ENCODE measurements at regions not wholly inside any gene's neighbourhood (a gene's known extent, or its start where the extent isn't known, plus 50 kb on each side); places are given as distances from the start of the nearest gene placed in this dataset.

- H3K9me3 Mint-ChIP-seq (ENCODE audit: low read depth) = peaks cover 46% of the 10 kb centered on the region
- H3K4me3 Mint-ChIP-seq (ENCODE audit: unreplicated experiment) = no peak overlapping the region
- no peak overlapping the region for H3K27ac Mint-ChIP-seq (ENCODE audit: unreplicated experiment)
- TF ChIP-seq, protein P1, sequence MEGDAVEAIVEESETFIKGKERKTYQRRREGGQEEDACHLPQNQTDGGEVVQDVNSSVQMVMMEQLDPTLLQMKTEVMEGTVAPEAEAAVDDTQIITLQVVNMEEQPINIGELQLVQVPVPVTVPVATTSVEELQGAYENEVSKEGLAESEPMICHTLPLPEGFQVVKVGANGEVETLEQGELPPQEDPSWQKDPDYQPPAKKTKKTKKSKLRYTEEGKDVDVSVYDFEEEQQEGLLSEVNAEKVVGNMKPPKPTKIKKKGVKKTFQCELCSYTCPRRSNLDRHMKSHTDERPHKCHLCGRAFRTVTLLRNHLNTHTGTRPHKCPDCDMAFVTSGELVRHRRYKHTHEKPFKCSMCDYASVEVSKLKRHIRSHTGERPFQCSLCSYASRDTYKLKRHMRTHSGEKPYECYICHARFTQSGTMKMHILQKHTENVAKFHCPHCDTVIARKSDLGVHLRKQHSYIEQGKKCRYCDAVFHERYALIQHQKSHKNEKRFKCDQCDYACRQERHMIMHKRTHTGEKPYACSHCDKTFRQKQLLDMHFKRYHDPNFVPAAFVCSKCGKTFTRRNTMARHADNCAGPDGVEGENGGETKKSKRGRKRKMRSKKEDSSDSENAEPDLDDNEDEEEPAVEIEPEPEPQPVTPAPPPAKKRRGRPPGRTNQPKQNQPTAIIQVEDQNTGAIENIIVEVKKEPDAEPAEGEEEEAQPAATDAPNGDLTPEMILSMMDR (IDR thresholded peaks at IDR 0.05) = no peak
- H3K27me3 Mint-ChIP-seq (ENCODE audit: low read depth) = no peaks in the 10 kb centered on the region
- no peaks in the 10 kb centered on the region for H3K4me1 Mint-ChIP-seq (ENCODE audit: low read depth)
- no peak for DNase-seq (ENCODE audit: low spot score)
- peaks cover 2% of the 10 kb centered on the region for H3K36me3 Mint-ChIP-seq (ENCODE audit: low read depth)
Observed at GRCh38 chr14:66216763-66217162, 269.4 kb upstream of the CCDC196 start.

DNA sequence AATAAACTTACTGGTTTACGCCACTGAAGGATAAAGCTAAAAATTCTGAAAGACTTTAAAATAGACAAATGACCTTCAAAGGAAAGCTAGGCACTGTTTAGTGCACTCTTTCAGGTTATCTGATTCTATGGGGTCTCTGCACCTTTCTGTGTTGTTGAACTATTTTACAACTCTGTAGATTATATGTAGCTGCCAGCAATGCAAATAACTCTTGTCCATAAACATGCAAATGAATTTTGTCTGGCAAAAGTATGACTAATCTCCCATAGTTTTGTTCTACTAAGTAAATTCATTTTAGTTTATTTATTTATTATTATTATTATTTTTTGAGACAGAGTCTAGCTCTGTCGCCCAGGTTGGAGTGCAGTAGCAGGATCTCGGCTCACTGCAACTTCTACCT is 266.3 kb upstream of the CCDC196 start:
- Mint-ChIP-seq H3K4me3 (ENCODE audit: unreplicated experiment) (no peak overlapping the region), H3K4me1 (ENCODE audit: low read depth) (no peaks in the 10 kb centered on the region), H3K27ac (ENCODE audit: unreplicated experiment) (no peak overlapping the region), H3K27me3 (ENCODE audit: low read depth) (no peaks in the 10 kb centered on the region), H3K9me3 (ENCODE audit: low read depth) (peaks cover 37% of the 10 kb centered on the region), H3K36me3 (ENCODE audit: low read depth) (peaks cover 2% of the 10 kb centered on the region)
- DNase-seq (ENCODE audit: low spot score) = no peak
- TF ChIP-seq, protein P1 (IDR thresholded peaks at IDR 0.05) = no peak

DNA sequence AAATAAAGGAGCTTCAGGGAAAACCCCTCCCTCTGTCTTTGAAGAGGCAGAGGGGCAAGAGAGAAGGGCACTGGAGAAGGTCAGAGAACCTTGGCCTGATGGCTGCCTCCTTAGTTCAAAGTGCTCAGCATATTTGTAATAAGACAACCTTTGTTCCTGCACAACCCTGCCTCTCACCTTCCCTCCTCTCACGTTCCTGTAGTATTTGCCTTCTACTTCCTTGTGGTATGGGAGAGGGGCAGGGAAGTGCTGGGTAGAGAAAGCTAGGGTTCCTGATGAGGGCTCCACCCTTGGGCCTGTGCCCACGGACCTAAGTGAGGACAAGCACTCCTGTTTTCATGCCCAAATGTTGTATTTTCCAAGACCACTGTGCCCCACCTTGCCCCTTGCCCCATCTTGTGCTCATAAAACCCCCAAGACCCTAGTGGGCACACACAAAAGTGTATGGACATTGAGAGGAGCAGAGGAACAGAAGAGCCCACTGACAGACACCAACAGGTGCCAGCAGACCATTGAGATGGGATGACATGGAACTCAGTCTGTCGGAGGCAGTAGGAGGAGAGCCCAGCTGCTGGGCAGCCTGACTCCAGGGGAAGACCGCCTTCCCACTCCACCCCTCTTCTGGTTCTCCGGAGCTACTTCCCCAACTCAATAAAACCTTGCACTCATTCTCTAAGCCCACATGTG is 261.5 kb upstream of the CCDC196 start:
- Mint-ChIP-seq H3K4me1 (ENCODE audit: low read depth) (no peaks in the 10 kb centered on the region), H3K36me3 (ENCODE audit: low read depth) (no peaks in the 10 kb centered on the region), H3K27ac (ENCODE audit: unreplicated experiment) (no peak overlapping the region), H3K27me3 (ENCODE audit: low read depth) (no peaks in the 10 kb centered on the region), H3K9me3 (ENCODE audit: low read depth) (peaks cover 33% of the 10 kb centered on the region), H3K4me3 (ENCODE audit: unreplicated experiment) (no peak overlapping the region)
- DNase-seq (ENCODE audit: low spot score) = no peak
- TF ChIP-seq, protein P1 (IDR thresholded peaks at IDR 0.05) = no peak

- TF ChIP-seq, protein P1 (IDR thresholded peaks at IDR 0.05) = no peak
- Mint-ChIP-seq H3K27me3 (ENCODE audit: low read depth) (no peaks in the 10 kb centered on the region), H3K36me3 (ENCODE audit: low read depth) (no peaks in the 10 kb centered on the region), H3K9me3 (ENCODE audit: low read depth) (peaks cover 31% of the 10 kb centered on the region), H3K4me1 (ENCODE audit: low read depth) (no peaks in the 10 kb centered on the region), H3K27ac (ENCODE audit: unreplicated experiment) (no peak overlapping the region), H3K4me3 (ENCODE audit: unreplicated experiment) (no peak overlapping the region)
- no peak for DNase-seq (ENCODE audit: low spot score)
Observed at GRCh38 chr14:66225337-66225736, 260.8 kb upstream of the CCDC196 start.

- TF ChIP-seq, protein P1 (IDR thresholded peaks at IDR 0.05) = no peak
- DNase-seq (ENCODE audit: low spot score) = no peak
- Mint-ChIP-seq H3K27me3 (ENCODE audit: low read depth) (no peaks in the 10 kb centered on the region), H3K36me3 (ENCODE audit: low read depth) (no peaks in the 10 kb centered on the region), H3K9me3 (ENCODE audit: low read depth) (peaks cover 28% of the 10 kb centered on the region), H3K27ac (ENCODE audit: unreplicated experiment) (no peak overlapping the region), H3K4me3 (ENCODE audit: unreplicated experiment) (no peak overlapping the region), H3K4me1 (ENCODE audit: low read depth) (no peaks in the 10 kb centered on the region)
Observed at GRCh38 chr14:66228267-66228970, 257.8 kb upstream of the CCDC196 start.

All from chondrocyte (in vitro differentiated cells).